ENCODE measurements at regions not wholly inside any gene's neighbourhood (a gene's known extent, or its start where the extent isn't known, plus 50 kb on each side); places are given as distances from the start of the nearest gene placed in this dataset.

DNA sequence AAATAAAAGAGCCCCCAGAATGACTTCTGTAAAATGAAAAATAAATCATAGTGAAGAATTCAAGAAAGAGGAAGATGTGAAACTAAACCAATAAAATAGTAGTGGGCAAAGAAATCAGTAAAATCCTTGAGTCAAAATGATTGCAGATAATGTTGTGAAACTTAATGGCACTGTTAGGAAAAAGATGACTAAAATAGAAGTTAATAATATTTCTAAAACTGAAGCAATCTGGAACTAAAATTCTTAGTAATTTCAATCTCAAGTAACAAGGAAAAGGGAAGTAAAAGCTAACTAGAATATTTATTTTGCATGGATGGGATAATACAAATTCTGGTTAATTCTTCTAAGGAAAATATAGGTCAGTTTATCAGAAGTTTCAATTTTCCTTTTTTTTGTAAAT is 84.6 kb downstream of the TMCO5A start:
- TF ChIP-seq EP300 (IDR thresholded peaks at IDR 0.05; ENCODE audit: borderline replicate concordance in 1 of 2, low read depth in 1 of 2, low read length in 1 of 2), result no peak
- TF ChIP-seq, protein P1, sequence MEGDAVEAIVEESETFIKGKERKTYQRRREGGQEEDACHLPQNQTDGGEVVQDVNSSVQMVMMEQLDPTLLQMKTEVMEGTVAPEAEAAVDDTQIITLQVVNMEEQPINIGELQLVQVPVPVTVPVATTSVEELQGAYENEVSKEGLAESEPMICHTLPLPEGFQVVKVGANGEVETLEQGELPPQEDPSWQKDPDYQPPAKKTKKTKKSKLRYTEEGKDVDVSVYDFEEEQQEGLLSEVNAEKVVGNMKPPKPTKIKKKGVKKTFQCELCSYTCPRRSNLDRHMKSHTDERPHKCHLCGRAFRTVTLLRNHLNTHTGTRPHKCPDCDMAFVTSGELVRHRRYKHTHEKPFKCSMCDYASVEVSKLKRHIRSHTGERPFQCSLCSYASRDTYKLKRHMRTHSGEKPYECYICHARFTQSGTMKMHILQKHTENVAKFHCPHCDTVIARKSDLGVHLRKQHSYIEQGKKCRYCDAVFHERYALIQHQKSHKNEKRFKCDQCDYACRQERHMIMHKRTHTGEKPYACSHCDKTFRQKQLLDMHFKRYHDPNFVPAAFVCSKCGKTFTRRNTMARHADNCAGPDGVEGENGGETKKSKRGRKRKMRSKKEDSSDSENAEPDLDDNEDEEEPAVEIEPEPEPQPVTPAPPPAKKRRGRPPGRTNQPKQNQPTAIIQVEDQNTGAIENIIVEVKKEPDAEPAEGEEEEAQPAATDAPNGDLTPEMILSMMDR (IDR thresholded peaks at IDR 0.05), result no peak
- no peak for TF ChIP-seq POLR2AphosphoS5 (IDR thresholded peaks at IDR 0.05; ENCODE audit: low read depth, low read length)
- no peak for TF ChIP-seq YY1 (IDR thresholded peaks at IDR 0.05; ENCODE audit: low read depth)
- no peak for TF ChIP-seq RCOR1 (IDR thresholded peaks at IDR 0.05; ENCODE audit: low read length)
- TF ChIP-seq ZBTB33 (IDR thresholded peaks at IDR 0.05; ENCODE audit: borderline replicate concordance, low read depth), result no peak
- no peak for TF ChIP-seq SIN3A (IDR thresholded peaks at IDR 0.05; ENCODE audit: borderline replicate concordance, low read depth, low read length)
- TF ChIP-seq MXI1 (IDR thresholded peaks at IDR 0.05; ENCODE audit: low read depth, low read length), result no peak
- TF ChIP-seq, protein P2, sequence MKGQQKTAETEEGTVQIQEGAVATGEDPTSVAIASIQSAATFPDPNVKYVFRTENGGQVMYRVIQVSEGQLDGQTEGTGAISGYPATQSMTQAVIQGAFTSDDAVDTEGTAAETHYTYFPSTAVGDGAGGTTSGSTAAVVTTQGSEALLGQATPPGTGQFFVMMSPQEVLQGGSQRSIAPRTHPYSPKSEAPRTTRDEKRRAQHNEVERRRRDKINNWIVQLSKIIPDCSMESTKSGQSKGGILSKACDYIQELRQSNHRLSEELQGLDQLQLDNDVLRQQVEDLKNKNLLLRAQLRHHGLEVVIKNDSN (IDR thresholded peaks at IDR 0.05; ENCODE audit: borderline replicate concordance, low read depth), result no peak

All from SK-N-SH (cell line).